ENCODE measurements at regions not wholly inside any gene's neighbourhood (a gene's known extent, or its start where the extent isn't known, plus 50 kb on each side); places are given as distances from the start of the nearest gene placed in this dataset.

DNA sequence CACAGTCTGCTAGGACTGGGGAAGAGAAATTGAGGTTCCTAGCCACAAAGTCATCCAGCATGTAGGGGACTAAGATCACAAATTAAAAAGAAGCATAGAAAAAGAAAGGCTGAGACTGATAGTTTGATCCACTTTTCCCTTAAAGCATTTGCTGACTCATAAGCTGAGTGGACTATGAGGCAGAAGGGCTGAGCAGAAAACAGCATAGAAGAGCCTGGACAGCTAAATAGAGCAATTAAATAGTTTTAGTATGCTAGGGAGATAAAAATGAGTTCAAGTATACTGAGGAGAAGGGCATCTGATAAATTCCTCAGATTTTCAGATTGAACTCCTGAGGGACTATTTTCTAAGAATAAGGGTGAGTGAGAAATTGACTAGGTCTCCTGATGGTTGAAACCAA lies 155.9 kb upstream of the EGR2 start:
- no peak overlapping the region for H3K4me3 Mint-ChIP-seq (ENCODE audit: unreplicated experiment)
- TF ChIP-seq, protein P1, sequence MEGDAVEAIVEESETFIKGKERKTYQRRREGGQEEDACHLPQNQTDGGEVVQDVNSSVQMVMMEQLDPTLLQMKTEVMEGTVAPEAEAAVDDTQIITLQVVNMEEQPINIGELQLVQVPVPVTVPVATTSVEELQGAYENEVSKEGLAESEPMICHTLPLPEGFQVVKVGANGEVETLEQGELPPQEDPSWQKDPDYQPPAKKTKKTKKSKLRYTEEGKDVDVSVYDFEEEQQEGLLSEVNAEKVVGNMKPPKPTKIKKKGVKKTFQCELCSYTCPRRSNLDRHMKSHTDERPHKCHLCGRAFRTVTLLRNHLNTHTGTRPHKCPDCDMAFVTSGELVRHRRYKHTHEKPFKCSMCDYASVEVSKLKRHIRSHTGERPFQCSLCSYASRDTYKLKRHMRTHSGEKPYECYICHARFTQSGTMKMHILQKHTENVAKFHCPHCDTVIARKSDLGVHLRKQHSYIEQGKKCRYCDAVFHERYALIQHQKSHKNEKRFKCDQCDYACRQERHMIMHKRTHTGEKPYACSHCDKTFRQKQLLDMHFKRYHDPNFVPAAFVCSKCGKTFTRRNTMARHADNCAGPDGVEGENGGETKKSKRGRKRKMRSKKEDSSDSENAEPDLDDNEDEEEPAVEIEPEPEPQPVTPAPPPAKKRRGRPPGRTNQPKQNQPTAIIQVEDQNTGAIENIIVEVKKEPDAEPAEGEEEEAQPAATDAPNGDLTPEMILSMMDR (IDR thresholded peaks at IDR 0.05; ENCODE audit: partially characterized antibody, unreplicated experiment), result no peak
- H3K36me3 Mint-ChIP-seq (ENCODE audit: unreplicated experiment), result peaks cover 16% of the 10 kb centered on the region
- peaks cover 5% of the 10 kb centered on the region for H3K9me3 Mint-ChIP-seq (ENCODE audit: unreplicated experiment)
- H3K27me3 Mint-ChIP-seq (ENCODE audit: unreplicated experiment), result no peaks in the 10 kb centered on the region
- H3K4me1 Mint-ChIP-seq (ENCODE audit: low read depth, unreplicated experiment), result no peaks in the 10 kb centered on the region
- no peak for DNase-seq
- no peak overlapping the region for H3K27ac Mint-ChIP-seq (ENCODE audit: unreplicated experiment)

DNA sequence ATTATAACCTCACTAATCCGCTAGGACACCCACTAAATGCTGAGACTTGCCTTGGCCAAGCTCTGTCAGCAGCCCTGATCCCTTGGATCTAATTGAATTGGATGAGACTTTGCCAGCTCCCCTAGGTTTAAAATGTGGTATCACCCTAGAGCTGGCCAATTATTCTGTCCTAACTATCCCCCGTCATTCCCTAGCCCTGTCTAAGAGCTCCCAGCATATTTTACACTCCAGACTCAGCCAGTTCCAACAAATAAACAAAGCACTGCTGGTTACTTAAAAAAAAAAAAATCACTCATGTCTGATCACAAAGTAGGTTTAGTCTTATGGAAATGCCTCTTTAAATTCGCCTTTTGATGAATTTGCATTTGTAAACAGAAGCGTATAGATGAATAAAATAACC lies 147.9 kb upstream of the EGR2 start:
- Mint-ChIP-seq H3K9me3 (ENCODE audit: unreplicated experiment) (peaks cover 1% of the 10 kb centered on the region), H3K27me3 (ENCODE audit: unreplicated experiment) (no peaks in the 10 kb centered on the region), H3K4me3 (ENCODE audit: unreplicated experiment) (no peak overlapping the region), H3K4me1 (ENCODE audit: low read depth, unreplicated experiment) (peaks cover 15% of the 10 kb centered on the region), H3K27ac (ENCODE audit: unreplicated experiment) (no peak overlapping the region), H3K36me3 (ENCODE audit: unreplicated experiment) (no peaks in the 10 kb centered on the region)
- no peak for DNase-seq
- TF ChIP-seq, protein P1 (IDR thresholded peaks at IDR 0.05; ENCODE audit: partially characterized antibody, unreplicated experiment), result no peak

DNA sequence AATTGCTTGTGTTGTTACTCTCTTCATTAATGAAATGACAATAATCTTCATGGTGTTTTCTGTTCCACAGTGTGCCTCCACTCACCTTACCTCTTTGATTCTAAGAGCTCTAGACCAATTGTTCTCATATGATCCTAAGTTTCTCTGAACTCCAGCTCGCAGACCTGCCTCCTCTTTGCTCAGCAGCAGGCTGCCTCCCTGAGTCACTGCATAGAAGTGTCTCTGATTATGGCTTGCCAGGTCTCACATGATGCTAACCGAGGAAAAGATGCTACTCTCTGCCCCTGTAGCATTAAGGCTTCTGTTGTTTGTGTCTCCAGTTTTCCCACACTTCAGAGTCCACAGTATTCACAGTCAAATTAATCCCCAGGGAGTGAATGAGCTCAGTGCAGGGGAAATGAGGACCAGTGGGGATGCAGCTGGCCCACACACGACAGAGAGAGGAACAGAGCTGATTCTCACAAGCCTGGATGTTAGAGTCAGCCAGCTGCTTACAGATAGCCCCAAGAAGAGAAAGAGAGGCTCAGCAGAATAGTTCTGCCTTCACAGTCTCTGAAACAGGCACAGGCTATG lies 145.9 kb upstream of the EGR2 start:
- Mint-ChIP-seq H3K27me3 (ENCODE audit: unreplicated experiment) (no peaks in the 10 kb centered on the region), H3K4me1 (ENCODE audit: low read depth, unreplicated experiment) (peaks cover 15% of the 10 kb centered on the region), H3K27ac (ENCODE audit: unreplicated experiment) (peak overlapping the region; percentile 60), H3K36me3 (ENCODE audit: unreplicated experiment) (no peaks in the 10 kb centered on the region), H3K9me3 (ENCODE audit: unreplicated experiment) (peaks cover 1% of the 10 kb centered on the region), H3K4me3 (ENCODE audit: unreplicated experiment) (no peak overlapping the region)
- TF ChIP-seq, protein P1 (IDR thresholded peaks at IDR 0.05; ENCODE audit: partially characterized antibody, unreplicated experiment), result no peak
- no peak for DNase-seq

DNA sequence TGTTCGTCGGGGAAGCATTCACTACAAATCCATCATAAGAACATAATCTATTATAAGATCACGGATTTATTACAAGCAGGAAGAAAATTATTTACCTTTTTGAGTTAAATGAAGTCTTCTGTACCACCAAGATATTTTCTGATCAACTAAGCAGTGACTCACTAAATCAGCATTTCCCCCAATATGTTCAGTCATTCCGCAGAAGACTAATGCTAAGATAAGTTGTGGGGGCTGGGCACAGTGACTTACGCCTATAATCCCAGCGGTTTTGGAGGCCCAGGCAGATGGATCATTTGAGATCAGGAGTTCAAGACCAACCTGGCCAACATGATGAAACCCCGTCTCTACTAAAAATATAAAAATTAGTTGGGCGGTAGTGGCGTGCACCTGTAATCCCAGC lies 144.2 kb upstream of the EGR2 start:
- TF ChIP-seq, protein P1 (IDR thresholded peaks at IDR 0.05; ENCODE audit: partially characterized antibody, unreplicated experiment), result no peak
- Mint-ChIP-seq H3K4me3 (ENCODE audit: unreplicated experiment) (no peak overlapping the region), H3K4me1 (ENCODE audit: low read depth, unreplicated experiment) (peaks cover 15% of the 10 kb centered on the region), H3K27ac (ENCODE audit: unreplicated experiment) (no peak overlapping the region), H3K36me3 (ENCODE audit: unreplicated experiment) (no peaks in the 10 kb centered on the region), H3K27me3 (ENCODE audit: unreplicated experiment) (no peaks in the 10 kb centered on the region), H3K9me3 (ENCODE audit: unreplicated experiment) (no peaks in the 10 kb centered on the region)
- no peak for DNase-seq

GRCh38 chr10:62959553-62959952 lies 143.4 kb upstream of the EGR2 start:
- no peaks in the 10 kb centered on the region for H3K27me3 Mint-ChIP-seq (ENCODE audit: unreplicated experiment)
- no peak for DNase-seq
- TF ChIP-seq, protein P1 (IDR thresholded peaks at IDR 0.05; ENCODE audit: partially characterized antibody, unreplicated experiment), result no peak
- H3K9me3 Mint-ChIP-seq (ENCODE audit: unreplicated experiment), result no peaks in the 10 kb centered on the region
- no peak overlapping the region for H3K27ac Mint-ChIP-seq (ENCODE audit: unreplicated experiment)
- no peaks in the 10 kb centered on the region for H3K36me3 Mint-ChIP-seq (ENCODE audit: unreplicated experiment)
- no peak overlapping the region for H3K4me3 Mint-ChIP-seq (ENCODE audit: unreplicated experiment)
- H3K4me1 Mint-ChIP-seq (ENCODE audit: low read depth, unreplicated experiment), result peaks cover 15% of the 10 kb centered on the region
